ENCODE measurements at regions not wholly inside any gene's neighbourhood (a gene's known extent, or its start where the extent isn't known, plus 50 kb on each side); places are given as distances from the start of the nearest gene placed in this dataset.

DNA sequence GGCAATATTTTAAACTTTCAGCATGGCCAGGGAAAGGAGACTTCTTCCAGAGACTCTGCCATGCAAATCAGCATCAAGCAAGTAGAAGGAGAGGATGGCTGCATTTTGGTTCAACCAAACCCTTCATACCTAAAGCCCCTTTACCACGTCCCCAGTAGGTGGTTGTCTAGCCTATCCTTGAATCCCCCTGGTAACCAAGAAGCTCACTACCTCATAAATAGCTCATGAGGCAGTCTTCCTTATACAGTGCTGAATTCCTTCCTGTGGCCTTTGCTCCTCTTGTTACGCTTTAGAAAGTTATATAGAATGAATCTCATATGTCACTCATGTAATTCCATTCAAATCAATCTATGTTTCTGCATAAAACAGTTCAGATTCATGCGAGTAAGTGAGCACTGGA, 289.5 kb upstream of the SLC30A5 start:
- Mint-ChIP-seq H3K4me1 (no peaks in the 10 kb centered on the region), H3K4me3 (no peak overlapping the region), H3K27ac (no peak overlapping the region), H3K9me3 (peaks cover 0 to 4% (median 0%) of the 10 kb centered on the region in 8 donors), H3K27me3 (peaks cover 0 to 3% of the 10 kb centered on the region in 2 donors), H3K36me3 (no peaks in the 10 kb centered on the region)
- DNase-seq, result no peak
- no peaks in the 10 kb centered on the region for H3K36me3 ChIP-seq (ENCODE audit: insufficient read depth, low read length)
- H3K4me1 ChIP-seq (ENCODE audit: insufficient read depth, low read length), result no peaks in the 10 kb centered on the region
- H3K27ac ChIP-seq (ENCODE audit: low read depth, low read length), result no peak overlapping the region
- H3K9me3 ChIP-seq (ENCODE audit: control insufficient read depth in 1 of 2, low read length in 2 of 2), result no peaks in the 10 kb centered on the region
- intact Hi-C loops (cut with micrococcal nuclease), result no loop called here
- H3K27me3 ChIP-seq (ENCODE audit: insufficient read depth, low read length), result no peaks in the 10 kb centered on the region
- H3K4me3 ChIP-seq (ENCODE audit: low read length in 2 of 2), result no peak overlapping the region
- ChIA-PET CTCF (ENCODE audit: partially characterized antibody) (no interaction called here), POLR2A (ENCODE audit: partially characterized antibody) (no interaction called here)

DNA sequence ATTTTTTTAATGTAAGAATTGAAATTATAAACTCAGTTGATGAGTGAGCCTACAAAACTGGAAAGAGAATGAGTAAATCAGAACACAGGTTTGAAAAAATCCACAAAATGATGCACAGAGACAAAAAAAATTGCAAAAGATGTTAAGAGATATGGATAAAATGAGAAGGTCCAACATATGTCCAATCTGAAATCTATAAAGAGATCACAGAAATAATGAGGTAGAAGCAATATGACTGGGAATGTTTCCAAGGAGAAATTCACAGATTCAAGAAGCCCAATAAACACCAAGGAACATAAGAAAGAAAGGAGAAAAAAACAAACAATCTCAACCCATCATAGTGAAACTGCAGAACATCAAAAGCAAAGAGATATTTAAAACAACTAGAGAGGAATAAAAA, 288.4 kb upstream of the SLC30A5 start:
- no peaks in the 10 kb centered on the region for H3K27me3 ChIP-seq (ENCODE audit: insufficient read depth, low read length)
- no peaks in the 10 kb centered on the region for H3K36me3 ChIP-seq (ENCODE audit: insufficient read depth, low read length)
- Mint-ChIP-seq H3K27me3 (peaks cover 0 to 3% of the 10 kb centered on the region in 2 donors), H3K27ac (no peak overlapping the region), H3K4me1 (no peaks in the 10 kb centered on the region), H3K4me3 (no peak overlapping the region), H3K9me3 (peaks cover 0 to 4% (median 0%) of the 10 kb centered on the region in 8 donors), H3K36me3 (no peaks in the 10 kb centered on the region)
- H3K4me3 ChIP-seq (ENCODE audit: low read length in 2 of 2), result no peak overlapping the region
- no peaks in the 10 kb centered on the region for H3K9me3 ChIP-seq (ENCODE audit: control insufficient read depth in 1 of 2, low read length in 2 of 2)
- intact Hi-C loops (cut with micrococcal nuclease), result no loop called here
- POLR2A ChIA-PET (ENCODE audit: partially characterized antibody), result no interaction called here
- CTCF ChIA-PET (ENCODE audit: partially characterized antibody), result no interaction called here
- no peak overlapping the region for H3K27ac ChIP-seq (ENCODE audit: low read depth, low read length)
- H3K4me1 ChIP-seq (ENCODE audit: insufficient read depth, low read length), result no peaks in the 10 kb centered on the region
- DNase-seq, result no peak

DNA sequence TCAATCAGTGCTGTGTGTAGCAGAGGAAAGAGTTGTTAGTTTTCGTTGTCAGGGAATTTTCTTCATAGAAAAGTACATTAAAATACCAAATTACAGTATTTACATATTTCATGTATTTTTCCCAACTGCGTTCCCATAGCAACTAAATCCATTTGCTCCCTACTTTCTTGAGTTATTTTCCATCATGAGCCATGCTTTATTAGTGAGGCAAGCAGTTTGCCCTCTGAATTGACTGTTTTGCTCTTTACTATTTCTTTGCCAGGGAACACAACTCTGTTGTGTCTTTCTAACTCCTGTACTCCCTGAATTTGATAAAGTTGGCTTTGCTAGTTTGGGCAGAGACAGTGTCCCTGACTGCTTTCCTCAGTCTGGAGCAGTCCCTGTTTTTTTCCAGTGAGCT, 276.2 kb upstream of the SLC30A5 start:
- CTCF ChIA-PET (ENCODE audit: partially characterized antibody), result no interaction called here
- Mint-ChIP-seq H3K27me3 (peaks cover 9 to 11% of the 10 kb centered on the region in 2 donors), H3K27ac (no peak overlapping the region), H3K4me1 (no peaks in the 10 kb centered on the region), H3K4me3 (no peak overlapping the region), H3K36me3 (no peaks in the 10 kb centered on the region), H3K9me3 (peaks cover 0 to 3% (median 0%) of the 10 kb centered on the region in 8 donors)
- Histone ChIP-seq H3K27me3 (ENCODE audit: insufficient read depth, low read length) (peaks cover 4% of the 10 kb centered on the region), H3K36me3 (ENCODE audit: insufficient read depth, low read length) (no peaks in the 10 kb centered on the region), H3K27ac (ENCODE audit: low read depth, low read length) (no peak overlapping the region), H3K9me3 (ENCODE audit: control insufficient read depth in 1 of 2, low read length in 2 of 2) (no peaks in the 10 kb centered on the region), H3K4me3 (ENCODE audit: low read length in 2 of 2) (no peak overlapping the region), H3K4me1 (ENCODE audit: insufficient read depth, low read length) (no peaks in the 10 kb centered on the region)
- POLR2A ChIA-PET (ENCODE audit: partially characterized antibody), result no interaction called here
- intact Hi-C loops (cut with micrococcal nuclease), result no loop called here
- no peak for DNase-seq

DNA sequence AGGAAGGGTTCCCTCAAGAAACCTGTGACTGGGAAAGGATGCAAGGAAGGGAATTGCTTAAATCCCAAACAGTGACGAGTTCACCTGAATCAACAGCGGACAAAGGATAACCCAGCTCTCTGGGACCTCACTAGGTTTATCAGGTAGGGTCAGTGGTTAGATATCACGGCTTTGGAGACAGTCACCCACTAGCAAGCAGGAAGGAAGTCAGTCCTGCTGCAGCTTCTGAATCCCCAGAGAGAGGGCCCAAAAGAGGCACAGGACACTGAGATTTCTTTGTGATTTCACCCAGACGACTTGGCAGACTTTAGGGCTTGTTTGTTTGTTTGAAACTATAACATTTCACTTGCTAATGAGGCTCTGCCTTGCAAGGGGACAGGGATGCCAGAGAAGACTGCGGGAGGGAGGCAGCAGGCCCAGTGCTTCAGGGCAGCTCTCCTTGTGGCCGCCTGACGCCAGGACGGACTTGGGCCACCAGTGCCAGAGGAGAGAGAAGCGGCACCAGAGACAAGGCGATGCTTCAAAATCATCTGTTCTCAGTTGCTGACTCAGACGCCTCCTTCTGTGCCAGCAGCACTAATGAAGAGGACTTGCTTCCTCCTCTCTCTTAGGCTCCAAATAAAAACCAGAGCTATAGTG, 275.6 kb upstream of the SLC30A5 start:
- ChIA-PET CTCF (ENCODE audit: partially characterized antibody) (no interaction called here), POLR2A (ENCODE audit: partially characterized antibody) (no interaction called here)
- Mint-ChIP-seq H3K27me3 (peaks cover 10 to 11% of the 10 kb centered on the region in 2 donors), H3K4me3 (no peak overlapping the region), H3K4me1 (no peaks in the 10 kb centered on the region), H3K36me3 (no peaks in the 10 kb centered on the region), H3K27ac (no peak overlapping the region), H3K9me3 (peaks cover 0 to 4% (median 0%) of the 10 kb centered on the region in 8 donors)
- peaks cover 4% of the 10 kb centered on the region for H3K27me3 ChIP-seq (ENCODE audit: insufficient read depth, low read length)
- no peaks in the 10 kb centered on the region for H3K36me3 ChIP-seq (ENCODE audit: insufficient read depth, low read length)
- H3K9me3 ChIP-seq (ENCODE audit: control insufficient read depth in 1 of 2, low read length in 2 of 2), result no peaks in the 10 kb centered on the region
- intact Hi-C loops (cut with micrococcal nuclease), result no loop called here
- DNase-seq, result no peak
- no peak overlapping the region for H3K4me3 ChIP-seq (ENCODE audit: low read length in 2 of 2)
- H3K27ac ChIP-seq (ENCODE audit: low read depth, low read length), result no peak overlapping the region
- no peaks in the 10 kb centered on the region for H3K4me1 ChIP-seq (ENCODE audit: insufficient read depth, low read length)

DNA sequence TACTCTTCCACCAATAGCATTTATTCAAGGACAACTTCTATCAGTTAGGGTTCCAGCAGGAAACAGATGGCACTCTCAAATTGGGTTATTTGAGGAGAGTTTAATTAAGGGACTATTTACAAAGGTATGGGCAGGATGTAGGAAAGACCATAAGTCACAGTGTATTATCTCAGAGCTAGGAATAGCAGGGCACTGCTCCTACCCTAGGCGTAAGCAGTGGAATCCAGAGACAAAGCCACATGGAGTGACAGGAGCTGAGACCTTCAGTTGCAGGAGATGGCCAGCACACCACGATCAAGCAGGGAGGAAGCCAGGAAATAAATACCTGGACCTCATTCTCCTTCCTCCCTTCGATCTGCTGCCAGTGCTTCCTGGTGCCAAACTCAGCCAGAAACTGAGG, 274.9 kb upstream of the SLC30A5 start:
- POLR2A ChIA-PET (ENCODE audit: partially characterized antibody), result no interaction called here
- CTCF ChIA-PET (ENCODE audit: partially characterized antibody), result no interaction called here

DNA sequence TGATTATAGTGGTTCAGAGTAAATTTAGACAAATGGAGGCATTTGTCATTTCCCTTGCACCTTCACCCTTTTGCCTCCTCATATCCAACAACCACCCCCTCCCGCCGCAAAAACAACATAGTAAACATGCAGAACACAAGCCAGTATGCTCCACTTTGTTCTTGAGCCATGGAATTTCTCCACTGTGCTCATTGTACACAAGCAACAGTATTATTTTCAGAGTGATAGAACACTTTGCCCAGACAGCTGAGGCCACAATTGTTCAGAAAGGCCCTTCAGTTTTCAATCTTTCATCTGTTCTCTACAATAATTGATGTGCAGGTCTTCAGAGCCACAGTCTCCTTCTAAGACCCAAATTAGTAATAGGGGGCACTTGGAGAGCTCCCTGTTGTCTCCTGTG, 272.8 kb upstream of the SLC30A5 start:
- intact Hi-C loops (cut with micrococcal nuclease), result no loop called here
- POLR2A ChIA-PET (ENCODE audit: partially characterized antibody), result no interaction called here
- no peaks in the 10 kb centered on the region for H3K36me3 ChIP-seq (ENCODE audit: insufficient read depth, low read length)

More for the DNA sequence above, 274.9 kb upstream of the SLC30A5 start:
- Mint-ChIP-seq H3K27ac (no peak overlapping the region), H3K27me3 (peaks cover 9 to 11% of the 10 kb centered on the region in 2 donors), H3K4me3 (no peak overlapping the region), H3K9me3 (peaks cover 0 to 2% (median 0%) of the 10 kb centered on the region in 8 donors), H3K4me1 (no peaks in the 10 kb centered on the region), H3K36me3 (no peaks in the 10 kb centered on the region)
- Histone ChIP-seq H3K36me3 (ENCODE audit: insufficient read depth, low read length) (no peaks in the 10 kb centered on the region), H3K27ac (ENCODE audit: low read depth, low read length) (no peak overlapping the region), H3K4me3 (ENCODE audit: low read length in 2 of 2) (no peak overlapping the region), H3K27me3 (ENCODE audit: insufficient read depth, low read length) (peaks cover 4% of the 10 kb centered on the region), H3K9me3 (ENCODE audit: control insufficient read depth in 1 of 2, low read length in 2 of 2) (no peaks in the 10 kb centered on the region), H3K4me1 (ENCODE audit: insufficient read depth, low read length) (no peaks in the 10 kb centered on the region)
- intact Hi-C loops (cut with micrococcal nuclease), result no loop called here
- DNase-seq, result no peak

DNA sequence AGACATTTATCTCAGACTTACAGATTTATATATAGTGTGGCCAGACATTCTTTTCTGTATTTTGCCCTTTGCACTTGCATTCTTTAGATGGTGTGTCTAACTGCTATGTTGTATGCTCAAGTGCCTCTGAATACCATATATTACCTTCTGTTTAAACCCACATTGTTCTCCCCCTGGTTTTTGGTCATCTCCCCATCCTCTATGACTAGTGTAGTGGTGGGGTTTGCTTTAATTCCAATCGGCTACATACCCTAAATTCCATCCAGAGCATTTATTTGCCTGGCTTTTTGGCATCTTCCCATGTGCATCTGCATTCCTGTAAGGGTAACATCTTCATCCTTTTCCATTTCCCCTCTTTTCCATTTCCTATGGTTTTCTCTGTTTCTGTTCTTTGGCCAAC, 271.0 kb upstream of the SLC30A5 start:
- no peak overlapping the region for H3K4me3 ChIP-seq (ENCODE audit: low read length in 2 of 2)
- CTCF ChIA-PET (ENCODE audit: partially characterized antibody), result no interaction called here
- peaks cover 2 to 8% of the 10 kb centered on the region in 2 donors for H3K27me3 Mint-ChIP-seq
- H3K27ac Mint-ChIP-seq, result no peak overlapping the region
- no peaks in the 10 kb centered on the region for H3K27me3 ChIP-seq (ENCODE audit: insufficient read depth, low read length)
- H3K36me3 ChIP-seq (ENCODE audit: insufficient read depth, low read length), result no peaks in the 10 kb centered on the region
- H3K27ac ChIP-seq (ENCODE audit: low read depth, low read length), result no peak overlapping the region
- no peaks in the 10 kb centered on the region for H3K36me3 Mint-ChIP-seq
- POLR2A ChIA-PET (ENCODE audit: partially characterized antibody), result no interaction called here
- no peaks in the 10 kb centered on the region for H3K4me1 Mint-ChIP-seq
- no peaks in the 10 kb centered on the region for H3K4me1 ChIP-seq (ENCODE audit: insufficient read depth, low read length)
- H3K9me3 Mint-ChIP-seq, result peaks cover 0 to 2% (median 0%) of the 10 kb centered on the region in 8 donors
- no peak for DNase-seq
- intact Hi-C loops (cut with micrococcal nuclease), result no loop called here
- no peaks in the 10 kb centered on the region for H3K9me3 ChIP-seq (ENCODE audit: control insufficient read depth in 1 of 2, low read length in 2 of 2)
- H3K4me3 Mint-ChIP-seq, result no peak overlapping the region

More for the DNA sequence above, 272.8 kb upstream of the SLC30A5 start:
- H3K9me3 ChIP-seq (ENCODE audit: control insufficient read depth in 1 of 2, low read length in 2 of 2), result no peaks in the 10 kb centered on the region
- Mint-ChIP-seq H3K4me3 (no peak overlapping the region), H3K36me3 (no peaks in the 10 kb centered on the region), H3K4me1 (no peaks in the 10 kb centered on the region), H3K9me3 (peaks cover 0 to 2% (median 0%) of the 10 kb centered on the region in 8 donors), H3K27me3 (peaks cover 6 to 11% of the 10 kb centered on the region in 2 donors), H3K27ac (no peak overlapping the region)
- no peak overlapping the region for H3K4me3 ChIP-seq (ENCODE audit: low read length in 2 of 2)
- CTCF ChIA-PET (ENCODE audit: partially characterized antibody), result no interaction called here
- H3K27me3 ChIP-seq (ENCODE audit: insufficient read depth, low read length), result peaks cover 4% of the 10 kb centered on the region
- DNase-seq, result no peak
- H3K4me1 ChIP-seq (ENCODE audit: insufficient read depth, low read length), result no peaks in the 10 kb centered on the region
- H3K27ac ChIP-seq (ENCODE audit: low read depth, low read length), result no peak overlapping the region

DNA sequence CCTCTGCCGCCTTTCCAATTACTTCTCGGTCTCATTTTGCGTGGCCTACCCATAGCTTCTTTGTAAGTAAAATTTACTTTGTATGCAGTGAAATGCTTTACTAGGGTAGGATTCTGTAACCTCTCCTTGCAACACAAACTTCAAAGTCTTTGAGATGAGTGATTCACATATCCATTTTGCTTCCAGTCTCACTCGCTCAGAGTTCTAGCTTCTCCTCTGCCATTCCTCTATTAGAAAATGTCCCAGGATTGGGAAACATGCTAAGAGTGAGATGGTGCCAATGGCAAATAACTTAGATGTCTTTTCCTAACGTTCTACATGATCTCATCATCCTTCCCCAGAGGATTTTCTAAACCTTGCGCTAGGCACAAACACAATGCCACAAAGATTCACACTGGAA, 270.5 kb upstream of the SLC30A5 start:
- H3K9me3 ChIP-seq (ENCODE audit: control insufficient read depth in 1 of 2, low read length in 2 of 2), result no peaks in the 10 kb centered on the region
- no peaks in the 10 kb centered on the region for H3K36me3 ChIP-seq (ENCODE audit: insufficient read depth, low read length)
- no peak for DNase-seq
- Mint-ChIP-seq H3K27ac (no peak overlapping the region), H3K4me1 (no peaks in the 10 kb centered on the region), H3K36me3 (no peaks in the 10 kb centered on the region), H3K4me3 (no peak overlapping the region), H3K9me3 (peaks cover 0 to 2% (median 0%) of the 10 kb centered on the region in 8 donors), H3K27me3 (peaks cover 2 to 8% of the 10 kb centered on the region in 2 donors)
- H3K4me1 ChIP-seq (ENCODE audit: insufficient read depth, low read length), result no peaks in the 10 kb centered on the region
- H3K27ac ChIP-seq (ENCODE audit: low read depth, low read length), result no peak overlapping the region
- no peaks in the 10 kb centered on the region for H3K27me3 ChIP-seq (ENCODE audit: insufficient read depth, low read length)
- intact Hi-C loops (cut with micrococcal nuclease), result no loop called here
- H3K4me3 ChIP-seq (ENCODE audit: low read length in 2 of 2), result no peak overlapping the region
- POLR2A ChIA-PET (ENCODE audit: partially characterized antibody), result no interaction called here
- CTCF ChIA-PET (ENCODE audit: partially characterized antibody), result no interaction called here

Measured in CD4-positive, alpha-beta memory T cell (primary cell).